IPS-15b (cell line): ENCODE measurements at regions not wholly inside any gene's neighbourhood (a gene's known extent, or its start where the extent isn't known, plus 50 kb on each side); places are given as distances from the start of the nearest gene placed in this dataset.

ENCODE experiments used
- H3K27me3 ChIP-seq: one replicate; pipeline ENCODE4 v1.6.1; 2013; ENCODE audit warnings: low read length; ENCODE audit not compliant: control insufficient read depth, insufficient read depth
- H3K36me3 ChIP-seq: one replicate; pipeline ENCODE4 v1.6.1; 2013; ENCODE audit warnings: low read length; ENCODE audit not compliant: control insufficient read depth, insufficient read depth
- H3K4me1 ChIP-seq: one replicate; pipeline ENCODE4 v1.6.1; 2013; ENCODE audit warnings: mild to moderate bottlenecking, low read length; ENCODE audit not compliant: control insufficient read depth, insufficient read depth
- H3K4me3 ChIP-seq: one replicate; pipeline ENCODE4 v1.5.1; 2013; ENCODE audit warnings: low read depth, low read length
- H3K9ac ChIP-seq: one replicate; pipeline ENCODE4 v1.6.1; 2013; ENCODE audit warnings: low read depth, mild to moderate bottlenecking, low read length
- H3K9me3 ChIP-seq: one replicate; pipeline ENCODE4 v1.6.1; 2013; ENCODE audit warnings: mild to moderate bottlenecking, low read length; ENCODE audit not compliant: control insufficient read depth, insufficient read depth

- Histone ChIP-seq H3K4me1 (no peaks in the 10 kb centered on the region), H3K36me3 (no peaks in the 10 kb centered on the region), H3K4me3 (no peak overlapping the region), H3K9ac (no peak overlapping the region), H3K9me3 (no peaks in the 10 kb centered on the region), H3K27me3 (no peaks in the 10 kb centered on the region)
Observed at GRCh38 chr22:27193215-27193614, 535.8 kb downstream of the MIAT start.

GRCh38 chr22:27193636-27194035, 536.2 kb downstream of the MIAT start:
- Histone ChIP-seq H3K27me3 (no peaks in the 10 kb centered on the region), H3K36me3 (no peaks in the 10 kb centered on the region), H3K9me3 (no peaks in the 10 kb centered on the region), H3K9ac (no peak overlapping the region), H3K4me3 (no peak overlapping the region), H3K4me1 (no peaks in the 10 kb centered on the region)

GRCh38 chr22:27194096-27194748, 536.8 kb downstream of the MIAT start:
- Histone ChIP-seq H3K4me1 (no peaks in the 10 kb centered on the region), H3K9me3 (no peaks in the 10 kb centered on the region), H3K9ac (no peak overlapping the region), H3K36me3 (no peaks in the 10 kb centered on the region), H3K4me3 (no peak overlapping the region), H3K27me3 (no peaks in the 10 kb centered on the region)

GRCh38 chr22:27195094-27195493, 537.7 kb downstream of the MIAT start:
- no peak overlapping the region for H3K4me3 ChIP-seq
- no peaks in the 10 kb centered on the region for H3K36me3 ChIP-seq
- H3K9ac ChIP-seq = no peak overlapping the region
- no peaks in the 10 kb centered on the region for H3K27me3 ChIP-seq
- H3K9me3 ChIP-seq = no peaks in the 10 kb centered on the region
- no peaks in the 10 kb centered on the region for H3K4me1 ChIP-seq

GRCh38 chr22:27195494-27195893, 538.1 kb downstream of the MIAT start:
- no peaks in the 10 kb centered on the region for H3K4me1 ChIP-seq
- no peaks in the 10 kb centered on the region for H3K27me3 ChIP-seq
- H3K9me3 ChIP-seq = no peaks in the 10 kb centered on the region
- no peaks in the 10 kb centered on the region for H3K36me3 ChIP-seq
- H3K4me3 ChIP-seq = no peak overlapping the region
- no peak overlapping the region for H3K9ac ChIP-seq

- peaks cover 3% of the 10 kb centered on the region for H3K4me1 ChIP-seq
- H3K9me3 ChIP-seq = no peaks in the 10 kb centered on the region
- no peaks in the 10 kb centered on the region for H3K36me3 ChIP-seq
- no peaks in the 10 kb centered on the region for H3K27me3 ChIP-seq
- no peak overlapping the region for H3K9ac ChIP-seq
- no peak overlapping the region for H3K4me3 ChIP-seq
Observed at GRCh38 chr22:27196606-27197005, 539.2 kb downstream of the MIAT start.

GRCh38 chr22:27197052-27197451, 539.7 kb downstream of the MIAT start:
- Histone ChIP-seq H3K4me3 (no peak overlapping the region), H3K9ac (no peak overlapping the region)

GRCh38 chr22:27197618-27198017, 540.2 kb downstream of the MIAT start:
- H3K4me1 ChIP-seq = peaks cover 10% of the 10 kb centered on the region
- no peaks in the 10 kb centered on the region for H3K9me3 ChIP-seq
- H3K4me3 ChIP-seq = no peak overlapping the region
- no peaks in the 10 kb centered on the region for H3K36me3 ChIP-seq
- no peak overlapping the region for H3K9ac ChIP-seq
- H3K27me3 ChIP-seq = no peaks in the 10 kb centered on the region

More at GRCh38 chr22:27197052-27197451, 539.7 kb downstream of the MIAT start:
- H3K36me3 ChIP-seq = no peaks in the 10 kb centered on the region
- H3K27me3 ChIP-seq = no peaks in the 10 kb centered on the region
- no peaks in the 10 kb centered on the region for H3K9me3 ChIP-seq
- H3K4me1 ChIP-seq = peaks cover 8% of the 10 kb centered on the region

- peaks cover 10% of the 10 kb centered on the region for H3K4me1 ChIP-seq
- no peak overlapping the region for H3K9ac ChIP-seq
- H3K36me3 ChIP-seq = no peaks in the 10 kb centered on the region
- H3K27me3 ChIP-seq = no peaks in the 10 kb centered on the region
- H3K9me3 ChIP-seq = no peaks in the 10 kb centered on the region
- H3K4me3 ChIP-seq = no peak overlapping the region
Observed at GRCh38 chr22:27198518-27199035, 541.2 kb downstream of the MIAT start.

GRCh38 chr22:27199354-27199753, 542.0 kb downstream of the MIAT start:
- Histone ChIP-seq H3K4me1 (peaks cover 10% of the 10 kb centered on the region), H3K9me3 (no peaks in the 10 kb centered on the region), H3K4me3 (no peak overlapping the region), H3K27me3 (no peaks in the 10 kb centered on the region), H3K36me3 (no peaks in the 10 kb centered on the region), H3K9ac (no peak overlapping the region)

GRCh38 chr22:27201276-27201675, 543.9 kb downstream of the MIAT start:
- Histone ChIP-seq H3K4me1 (peaks cover 10% of the 10 kb centered on the region), H3K4me3 (no peak overlapping the region), H3K9ac (no peak overlapping the region), H3K36me3 (no peaks in the 10 kb centered on the region), H3K9me3 (no peaks in the 10 kb centered on the region), H3K27me3 (no peaks in the 10 kb centered on the region)

GRCh38 chr22:27201741-27202140, 544.4 kb downstream of the MIAT start:
- Histone ChIP-seq H3K27me3 (no peaks in the 10 kb centered on the region), H3K4me3 (no peak overlapping the region), H3K36me3 (no peaks in the 10 kb centered on the region), H3K9ac (no peak overlapping the region), H3K4me1 (peaks cover 10% of the 10 kb centered on the region), H3K9me3 (no peaks in the 10 kb centered on the region)
